Ascending aorta (tissue), 2 donors: ENCODE measurements at regions not wholly inside any gene's neighbourhood (a gene's known extent, or its start where the extent isn't known, plus 50 kb on each side); places are given as distances from the start of the nearest gene placed in this dataset.

Experiments used
- DNase-seq, 2 donors: peaks; one replicate each; pipeline ENCODE4 v3.0.0-alpha.2; 2019; ENCODE audit warnings: low spot score in 2 of 2
- H3K27ac ChIP-seq, 2 donors: fragments of 200-600 bp; sonication (generic); one replicate each; pipeline ENCODE4 v1.5.1; 2016 to 2017; ENCODE audit warnings: mild to moderate bottlenecking in 1 of 2
- H3K27me3 ChIP-seq: fragments of 200-600 bp; sonication (generic); one replicate; pipeline ENCODE4 v1.5.1; 2017
- H3K36me3 ChIP-seq, 2 donors: fragments of 200-600 bp; sonication (generic); one replicate each; pipeline ENCODE4 v1.5.1; 2016
- H3K4me1 ChIP-seq, 2 donors: fragments of 200-600 bp; sonication (generic); one replicate each; pipeline ENCODE4 v1.5.1; 2016 to 2017; ENCODE audit warnings: mild to moderate bottlenecking in 1 of 2
- H3K4me3 ChIP-seq, 2 donors: fragments of 200-600 bp; sonication (generic); one replicate each; pipeline ENCODE4 v1.5.1; 2016 to 2017; ENCODE audit warnings: mild to moderate bottlenecking in 1 of 2
- H3K9me3 ChIP-seq, 2 donors: fragments of 200-600 bp; sonication (generic); one replicate each; pipeline ENCODE4 v1.5.1; 2016
- intact Hi-C: fragments of 100-400 bp; cut with DNase I; formaldehyde crosslinking; loops from one replicate; pipeline ENCODE4 v1.15.1; 2023
- TF ChIP-seq, protein P1 (sequence below), 3 experiments: fragments of 200-600 bp in 2 of 3; fragments of 450-650 bp in 1 of 3; sonication (generic) in 2 of 3; IDR thresholded peaks; one replicate each; pipeline ENCODE4 v1.5.1; 2016 to 2019; ENCODE audit warnings: antibody characterized with exemption in 3 of 3, mild to moderate bottlenecking in 1 of 3, moderate library complexity in 1 of 3

DNA sequence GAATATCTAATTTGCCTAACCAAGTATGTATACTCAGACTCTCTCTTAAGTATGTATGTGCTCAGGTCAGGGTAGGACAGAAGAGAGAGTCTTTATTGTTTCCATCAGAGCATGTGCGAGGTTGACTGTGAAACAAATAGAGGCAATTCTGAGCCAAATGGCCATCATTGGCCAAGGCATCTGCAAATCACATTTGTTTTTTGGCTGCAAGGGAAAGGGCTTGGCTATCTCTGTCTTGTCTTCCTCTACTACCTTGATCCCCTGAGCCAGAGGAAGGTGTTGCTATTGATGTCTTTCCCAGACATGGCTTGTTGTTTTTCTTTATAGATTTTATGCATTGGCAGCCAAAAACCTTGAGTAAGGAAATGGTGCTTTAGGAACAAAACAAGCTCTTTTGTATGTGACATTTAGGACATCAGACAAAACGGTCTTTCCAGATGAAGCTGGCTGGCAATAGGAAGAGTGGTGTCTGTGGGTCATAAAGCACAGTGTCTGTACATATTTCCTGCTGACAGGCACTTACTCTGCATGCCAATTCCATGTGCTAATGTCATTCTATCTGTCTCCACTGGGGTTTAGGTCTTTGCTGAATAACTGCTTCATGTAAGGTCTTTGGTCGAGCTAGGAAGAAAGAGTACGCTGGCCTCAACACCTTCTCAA lies 163.3 kb downstream of the BRINP2 start:
- DNase-seq: no peak
- Histone ChIP-seq H3K27ac (no peak overlapping the region), H3K27me3 (no peaks in the 10 kb centered on the region), H3K9me3 (no peaks in the 10 kb centered on the region), H3K36me3 (no peaks in the 10 kb centered on the region), H3K4me1 (no peaks in the 10 kb centered on the region), H3K4me3 (no peak overlapping the region)
- TF ChIP-seq, protein P1, sequence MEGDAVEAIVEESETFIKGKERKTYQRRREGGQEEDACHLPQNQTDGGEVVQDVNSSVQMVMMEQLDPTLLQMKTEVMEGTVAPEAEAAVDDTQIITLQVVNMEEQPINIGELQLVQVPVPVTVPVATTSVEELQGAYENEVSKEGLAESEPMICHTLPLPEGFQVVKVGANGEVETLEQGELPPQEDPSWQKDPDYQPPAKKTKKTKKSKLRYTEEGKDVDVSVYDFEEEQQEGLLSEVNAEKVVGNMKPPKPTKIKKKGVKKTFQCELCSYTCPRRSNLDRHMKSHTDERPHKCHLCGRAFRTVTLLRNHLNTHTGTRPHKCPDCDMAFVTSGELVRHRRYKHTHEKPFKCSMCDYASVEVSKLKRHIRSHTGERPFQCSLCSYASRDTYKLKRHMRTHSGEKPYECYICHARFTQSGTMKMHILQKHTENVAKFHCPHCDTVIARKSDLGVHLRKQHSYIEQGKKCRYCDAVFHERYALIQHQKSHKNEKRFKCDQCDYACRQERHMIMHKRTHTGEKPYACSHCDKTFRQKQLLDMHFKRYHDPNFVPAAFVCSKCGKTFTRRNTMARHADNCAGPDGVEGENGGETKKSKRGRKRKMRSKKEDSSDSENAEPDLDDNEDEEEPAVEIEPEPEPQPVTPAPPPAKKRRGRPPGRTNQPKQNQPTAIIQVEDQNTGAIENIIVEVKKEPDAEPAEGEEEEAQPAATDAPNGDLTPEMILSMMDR (IDR thresholded peaks at IDR 0.05): no peak
- intact Hi-C loops: no loop called here
